NT2/D1 (cell line): ENCODE measurements at regions not wholly inside any gene's neighbourhood (a gene's known extent, or its start where the extent isn't known, plus 50 kb on each side); places are given as distances from the start of the nearest gene placed in this dataset.
"Not testable (repeated sequence)": the region's sequence is repeated elsewhere in the genome, so short reads cannot be mapped to it uniquely, and the experiment has no call there.

Experiments
- DNase-seq: peaks from one replicate; pipeline ENCODE4 v3.0.0-alpha.2; 2011; ENCODE audit warnings: low read depth, low spot score
- H3K27me3 ChIP-seq: 2 replicates; pipeline ENCODE4 v1.6.0; 2011; ENCODE audit warnings: mild to moderate bottlenecking; ENCODE audit not compliant: insufficient read length, insufficient read depth
- H3K36me3 ChIP-seq: 2 replicates; pipeline ENCODE4 v1.6.1; 2011; ENCODE audit warnings: mild to moderate bottlenecking, low read length, mixed read lengths; ENCODE audit not compliant: insufficient read depth, insufficient read length
- H3K4me1 ChIP-seq: 2 replicates; pipeline ENCODE4 v1.5.1; 2011; ENCODE audit not compliant: insufficient read depth, insufficient read length
- H3K4me3 ChIP-seq: 2 replicates; pipeline ENCODE4 v1.5.1; 2011; ENCODE audit warnings: low read depth; ENCODE audit not compliant: insufficient read length
- H3K9ac ChIP-seq: 2 replicates; pipeline ENCODE4 v1.6.0; 2011; ENCODE audit warnings: low read depth; ENCODE audit not compliant: insufficient read length
- H3K9me3 ChIP-seq: 2 replicates; pipeline ENCODE4 v1.5.1; 2011; ENCODE audit warnings: mild to moderate bottlenecking, low read length; ENCODE audit not compliant: insufficient read depth
- SUZ12 ChIP-seq: IDR thresholded peaks from 2 replicates; pipeline ENCODE4 v1.6.1; 2011; ENCODE audit not compliant: insufficient read length, insufficient read depth; ENCODE audit errors: extremely low read depth
- YY1 ChIP-seq: IDR thresholded peaks from 2 replicates; pipeline ENCODE4 v1.6.1; 2011; ENCODE audit not compliant: insufficient read length, insufficient read depth
- ZNF274 ChIP-seq: IDR thresholded peaks from 2 replicates; pipeline ENCODE4 v1.6.1; 2011; ENCODE audit warnings: mild to moderate bottlenecking, low read depth, low read length

GRCh38 chr6:67129780-67130179, 1422.8 kb upstream of the EYS start:
- no peaks in the 10 kb centered on the region for H3K36me3 ChIP-seq
- no peak for DNase-seq
- H3K4me1 ChIP-seq = no peaks in the 10 kb centered on the region
- H3K9me3 ChIP-seq = no peaks in the 10 kb centered on the region
- H3K27me3 ChIP-seq = no peaks in the 10 kb centered on the region
- no peak for TF ChIP-seq ZNF274
- H3K4me3 ChIP-seq = no peak overlapping the region
- H3K9ac ChIP-seq = no peak overlapping the region

- H3K9me3 ChIP-seq = no peaks in the 10 kb centered on the region
Observed at GRCh38 chr6:67127041-67127440, 1420.0 kb upstream of the EYS start.

GRCh38 chr6:67121115-67121514, 1414.1 kb upstream of the EYS start:
- no peak for DNase-seq
- H3K27me3 ChIP-seq = no peaks in the 10 kb centered on the region
- no peaks in the 10 kb centered on the region for H3K9me3 ChIP-seq
- no peak overlapping the region for H3K4me3 ChIP-seq
- no peaks in the 10 kb centered on the region for H3K36me3 ChIP-seq
- TF ChIP-seq YY1 (no peak), SUZ12 (no peak), ZNF274 (no peak)
- H3K4me1 ChIP-seq = no peaks in the 10 kb centered on the region
- no peak overlapping the region for H3K9ac ChIP-seq

More at GRCh38 chr6:67127041-67127440, 1420.0 kb upstream of the EYS start:
- no peak overlapping the region for H3K4me3 ChIP-seq
- H3K36me3 ChIP-seq = no peaks in the 10 kb centered on the region
- H3K27me3 ChIP-seq = no peaks in the 10 kb centered on the region
- no peak overlapping the region for H3K9ac ChIP-seq
- DNase-seq = no peak
- no peaks in the 10 kb centered on the region for H3K4me1 ChIP-seq
- TF ChIP-seq YY1 = no peak
- no peak for TF ChIP-seq ZNF274
- TF ChIP-seq SUZ12 = no peak

GRCh38 chr6:67112120-67112519, 1405.1 kb upstream of the EYS start:
- H3K4me3 ChIP-seq = no peak overlapping the region
- no peak for DNase-seq
- H3K9ac ChIP-seq = no peak overlapping the region
- TF ChIP-seq ZNF274 (no peak), YY1 (no peak), SUZ12 (no peak)
- H3K9me3 ChIP-seq = no peaks in the 10 kb centered on the region
- no peaks in the 10 kb centered on the region for H3K4me1 ChIP-seq
- H3K27me3 ChIP-seq = no peaks in the 10 kb centered on the region
- no peaks in the 10 kb centered on the region for H3K36me3 ChIP-seq

- Histone ChIP-seq H3K36me3 (no peaks in the 10 kb centered on the region), H3K9ac (no peak overlapping the region), H3K9me3 (no peaks in the 10 kb centered on the region), H3K4me3 (no peak overlapping the region), H3K4me1 (no peaks in the 10 kb centered on the region), H3K27me3 (no peaks in the 10 kb centered on the region)
- TF ChIP-seq ZNF274 (no peak), SUZ12 (no peak), YY1 (no peak)
- no peak for DNase-seq
Observed at GRCh38 chr6:67102743-67103142, 1395.7 kb upstream of the EYS start.

- DNase-seq, H3K27me3 ChIP-seq, H3K4me1 ChIP-seq, H3K4me3 ChIP-seq, H3K9ac ChIP-seq, H3K36me3 ChIP-seq, H3K9me3 ChIP-seq: not testable (repeated sequence)
Observed at GRCh38 chr6:67095618-67096226, 1388.7 kb upstream of the EYS start.

- no peak for TF ChIP-seq ZNF274
- TF ChIP-seq YY1 = no peak
- TF ChIP-seq SUZ12 = no peak
- no peaks in the 10 kb centered on the region for H3K4me1 ChIP-seq
- no peaks in the 10 kb centered on the region for H3K27me3 ChIP-seq
- no peaks in the 10 kb centered on the region for H3K36me3 ChIP-seq
- DNase-seq = no peak
- no peak overlapping the region for H3K9ac ChIP-seq
- H3K4me3 ChIP-seq = no peak overlapping the region
- peaks cover 9% of the 10 kb centered on the region; the same call in 1 of the 2 replicates for H3K9me3 ChIP-seq
Observed at GRCh38 chr6:67094431-67094946, 1387.5 kb upstream of the EYS start.
